GM12878 (cell line): ENCODE measurements at regions not wholly inside any gene's neighbourhood (a gene's known extent, or its start where the extent isn't known, plus 50 kb on each side); places are given as distances from the start of the nearest gene placed in this dataset.

Experiments used
- CEBPB ChIP-seq, 2 experiments: fragments of 150-350 bp in 1 of 2; IDR thresholded peaks; 2 replicates each; pipeline ENCODE4 v1.6.1; 2012 to 2014; ENCODE audit warnings: low read depth in 2 of 2, low read length in 2 of 2, borderline replicate concordance in 1 of 2, inconsistent platforms in 1 of 2
- CHD1 ChIP-seq: IDR thresholded peaks from 2 replicates; pipeline ENCODE4 v1.6.1; 2012; ENCODE audit warnings: low read depth, low read length, improper control_type of control experiment
- CTCF ChIP-seq, 3 experiments: IDR thresholded peaks in 2 of 3; conservative IDR thresholded peaks in 1 of 3; 2 replicates each; pipeline ENCODE4 v1.5.1; 2011; ENCODE audit warnings: low read depth in 3 of 3, low read length in 3 of 3, mild to moderate bottlenecking in 3 of 3, control low read depth in 2 of 3, moderate library complexity in 2 of 3, inconsistent platforms in 1 of 3, mixed read lengths in 1 of 3; ENCODE audit not compliant: control insufficient read depth in 2 of 3, insufficient read depth in 1 of 3; ENCODE audit errors: extremely low read depth in 1 of 3
- MXI1 ChIP-seq: fragments of 150-350 bp; IDR thresholded peaks from 2 replicates; pipeline ENCODE4 v1.6.1; 2011; ENCODE audit warnings: low read depth, mild to moderate bottlenecking, inconsistent platforms, low read length, improper control_type of control experiment
- NFYB ChIP-seq: IDR thresholded peaks from 2 replicates; pipeline ENCODE4 v1.6.1; 2011; ENCODE audit warnings: low read depth, mild to moderate bottlenecking, low read length, improper control_type of control experiment, moderate library complexity; ENCODE audit not compliant: insufficient read depth
- PBX3 ChIP-seq: IDR thresholded peaks from 2 replicates; pipeline ENCODE4 v1.6.1; 2011; ENCODE audit warnings: mild to moderate bottlenecking, low read depth, low read length, moderate library complexity; ENCODE audit not compliant: insufficient replicate concordance
- POLR2A ChIP-seq: IDR thresholded peaks from 2 replicates; pipeline ENCODE4 v1.6.1; 2011; ENCODE audit warnings: low read depth, mild to moderate bottlenecking, low read length
- RAD21 ChIP-seq: IDR thresholded peaks from 2 replicates; pipeline ENCODE4 v1.6.1; 2011; ENCODE audit warnings: mild to moderate bottlenecking, low read depth, low read length, moderate library complexity; ENCODE audit not compliant: insufficient read depth
- SIN3A ChIP-seq: IDR thresholded peaks from 2 replicates; pipeline ENCODE4 v1.6.1; 2012; ENCODE audit warnings: low read depth, low read length, improper control_type of control experiment
- SIX5 ChIP-seq: IDR thresholded peaks from 2 replicates; pipeline ENCODE4 v1.6.1; 2011; ENCODE audit warnings: mild to moderate bottlenecking, low read depth, low read length, moderate library complexity; ENCODE audit not compliant: severe bottlenecking
- SKIL ChIP-seq: fragments of 450-650 bp; IDR thresholded peaks from 2 replicates; pipeline ENCODE4 v1.6.1; 2017; ENCODE audit warnings: mild to moderate bottlenecking, low read depth, inconsistent platforms; ENCODE audit not compliant: poor library complexity, severe bottlenecking
- TCF12 ChIP-seq: IDR thresholded peaks from 2 replicates; pipeline ENCODE4 v1.6.1; 2011; ENCODE audit warnings: low read depth, mild to moderate bottlenecking, low read length
- YY1 ChIP-seq: IDR thresholded peaks from 2 replicates; pipeline ENCODE4 v1.6.1; 2011; ENCODE audit warnings: low read depth, mild to moderate bottlenecking, low read length

GRCh38 chr2:47662552-47662951, 91.8 kb upstream of the KCNK12 start:
- TF ChIP-seq CTCF (IDR thresholded peaks at IDR 0.05 in 2 of 3, conservative IDR thresholded peaks at IDR 0.05 in 1 of 3; ENCODE audit: control insufficient read depth in 2 of 3, extremely low read depth in 1 of 3, insufficient read depth in 1 of 3, low read depth in 3 of 3, low read length in 3 of 3) = no peak
- no peak for TF ChIP-seq MXI1
- no peak for TF ChIP-seq SIN3A
- no peak for TF ChIP-seq PBX3
- no peak for TF ChIP-seq CEBPB (IDR thresholded peaks at IDR 0.05; ENCODE audit: borderline replicate concordance in 1 of 2, low read depth in 2 of 2, low read length in 2 of 2)
- no peak for TF ChIP-seq SKIL
- TF ChIP-seq SIX5 = no peak
- TF ChIP-seq TCF12 = no peak
- no peak for TF ChIP-seq RAD21
- TF ChIP-seq POLR2A = no peak
- TF ChIP-seq YY1 = no peak
- no peak for TF ChIP-seq NFYB
- no peak for TF ChIP-seq CHD1
